Activated T-helper 1 cell treated with anti-CD3 and anti-CD28 coated beads, Interleukin-12 subunit alpha, Interleukin-12 subunit beta, Interleukin-2, Interleukin-4 antibody, amounts not matched to agents 30 ng/mL and 10 ng/mL and 1 ng/mL, durations not matched to agents 14 hours and 24 hours and 36 hours (primary cell): ENCODE measurements at regions not wholly inside any gene's neighbourhood (a gene's known extent, or its start where the extent isn't known, plus 50 kb on each side); places are given as distances from the start of the nearest gene placed in this dataset.
"Not testable (repeated sequence)": the region's sequence is repeated elsewhere in the genome, so short reads cannot be mapped to it uniquely, and the experiment has no call there.

Experiments
- DNase-seq: peaks from one replicate; pipeline ENCODE4 v3.0.0; 2021; ENCODE audit warnings: low spot score
- H3K27ac Mint-ChIP-seq: one replicate; pipeline ENCODE4 v1.8.0; 2021; ENCODE audit warnings: mild to moderate bottlenecking, mixed read lengths
- H3K27me3 Mint-ChIP-seq: one replicate; pipeline ENCODE4 v1.8.0; 2022; ENCODE audit warnings: mild to moderate bottlenecking, moderate library complexity, mixed read lengths; ENCODE audit not compliant: insufficient read depth
- H3K36me3 Mint-ChIP-seq: one replicate; pipeline ENCODE4 v1.8.0; 2021; ENCODE audit warnings: low read depth, mixed read lengths
- H3K4me1 Mint-ChIP-seq: one replicate; pipeline ENCODE4 v1.8.0; 2021; ENCODE audit warnings: low read depth, mixed read lengths
- H3K4me3 Mint-ChIP-seq: one replicate; pipeline ENCODE4 v1.8.0; 2021; ENCODE audit warnings: mild to moderate bottlenecking, moderate library complexity, mixed read lengths
- H3K9me3 Mint-ChIP-seq: one replicate; pipeline ENCODE4 v1.8.0; 2021; ENCODE audit warnings: mixed read lengths
- intact Hi-C: fragments of 100-400 bp; cut with micrococcal nuclease; formaldehyde crosslinking; loops from one replicate; pipeline ENCODE4 v1.15.1; 2024

GRCh38 chr21:5975719-5976118, 4545.7 kb upstream of the TPTE start:
- H3K27ac Mint-ChIP-seq, intact Hi-C loops, H3K4me1 Mint-ChIP-seq, H3K9me3 Mint-ChIP-seq, H3K27me3 Mint-ChIP-seq, DNase-seq, H3K36me3 Mint-ChIP-seq, H3K4me3 Mint-ChIP-seq: not testable (repeated sequence)

GRCh38 chr21:5997586-5997985, 4523.8 kb upstream of the TPTE start:
- H3K36me3 Mint-ChIP-seq, H3K4me1 Mint-ChIP-seq, DNase-seq, H3K27me3 Mint-ChIP-seq, intact Hi-C loops, H3K4me3 Mint-ChIP-seq, H3K9me3 Mint-ChIP-seq, H3K27ac Mint-ChIP-seq: not testable (repeated sequence)

- H3K27ac Mint-ChIP-seq, H3K36me3 Mint-ChIP-seq, H3K4me3 Mint-ChIP-seq, DNase-seq, H3K4me1 Mint-ChIP-seq, intact Hi-C loops, H3K27me3 Mint-ChIP-seq, H3K9me3 Mint-ChIP-seq: not testable (repeated sequence)
Measured at GRCh38 chr21:6015422-6016057, 4505.8 kb upstream of the TPTE start.

GRCh38 chr21:6020460-6020859, 4500.9 kb upstream of the TPTE start:
- H3K27me3 Mint-ChIP-seq, H3K36me3 Mint-ChIP-seq, H3K4me1 Mint-ChIP-seq, intact Hi-C loops, H3K27ac Mint-ChIP-seq, H3K9me3 Mint-ChIP-seq, H3K4me3 Mint-ChIP-seq, DNase-seq: not testable (repeated sequence)

GRCh38 chr21:6020953-6021716, 4500.2 kb upstream of the TPTE start:
- intact Hi-C loops, H3K27me3 Mint-ChIP-seq, H3K9me3 Mint-ChIP-seq, H3K4me3 Mint-ChIP-seq, H3K27ac Mint-ChIP-seq, H3K4me1 Mint-ChIP-seq, H3K36me3 Mint-ChIP-seq, DNase-seq: not testable (repeated sequence)

GRCh38 chr21:6021717-6022270, 4499.6 kb upstream of the TPTE start:
- H3K27me3 Mint-ChIP-seq, H3K4me3 Mint-ChIP-seq, H3K4me1 Mint-ChIP-seq, intact Hi-C loops, H3K27ac Mint-ChIP-seq, H3K9me3 Mint-ChIP-seq, H3K36me3 Mint-ChIP-seq, DNase-seq: not testable (repeated sequence)

GRCh38 chr21:6023331-6023730, 4498.1 kb upstream of the TPTE start:
- intact Hi-C loops, DNase-seq, H3K4me3 Mint-ChIP-seq, H3K27ac Mint-ChIP-seq, H3K27me3 Mint-ChIP-seq, H3K4me1 Mint-ChIP-seq, H3K36me3 Mint-ChIP-seq, H3K9me3 Mint-ChIP-seq: not testable (repeated sequence)

- H3K9me3 Mint-ChIP-seq, H3K27ac Mint-ChIP-seq, intact Hi-C loops, H3K27me3 Mint-ChIP-seq, H3K36me3 Mint-ChIP-seq, H3K4me1 Mint-ChIP-seq, DNase-seq, H3K4me3 Mint-ChIP-seq: not testable (repeated sequence)
Measured at GRCh38 chr21:6025139-6025538, 4496.2 kb upstream of the TPTE start.

- H3K27me3 Mint-ChIP-seq, H3K4me1 Mint-ChIP-seq, H3K9me3 Mint-ChIP-seq, H3K36me3 Mint-ChIP-seq, intact Hi-C loops, H3K27ac Mint-ChIP-seq, DNase-seq, H3K4me3 Mint-ChIP-seq: not testable (repeated sequence)
Measured at GRCh38 chr21:6027497-6027896, 4493.9 kb upstream of the TPTE start.

- intact Hi-C loops, H3K27ac Mint-ChIP-seq, H3K4me3 Mint-ChIP-seq, H3K27me3 Mint-ChIP-seq, DNase-seq, H3K36me3 Mint-ChIP-seq, H3K4me1 Mint-ChIP-seq, H3K9me3 Mint-ChIP-seq: not testable (repeated sequence)
Measured at GRCh38 chr21:6034124-6034678, 4487.2 kb upstream of the TPTE start.

- intact Hi-C loops, H3K4me1 Mint-ChIP-seq, H3K4me3 Mint-ChIP-seq, H3K27ac Mint-ChIP-seq, H3K9me3 Mint-ChIP-seq, H3K36me3 Mint-ChIP-seq, H3K27me3 Mint-ChIP-seq, DNase-seq: not testable (repeated sequence)
Measured at GRCh38 chr21:6034820-6035473, 4486.4 kb upstream of the TPTE start.

GRCh38 chr21:6035474-6036155, 4485.8 kb upstream of the TPTE start:
- H3K4me1 Mint-ChIP-seq, H3K4me3 Mint-ChIP-seq, H3K36me3 Mint-ChIP-seq, H3K9me3 Mint-ChIP-seq, intact Hi-C loops, H3K27ac Mint-ChIP-seq, DNase-seq, H3K27me3 Mint-ChIP-seq: not testable (repeated sequence)
